ENCODE measurements at regions not wholly inside any gene's neighbourhood (a gene's known extent, or its start where the extent isn't known, plus 50 kb on each side); places are given as distances from the start of the nearest gene placed in this dataset.

DNA sequence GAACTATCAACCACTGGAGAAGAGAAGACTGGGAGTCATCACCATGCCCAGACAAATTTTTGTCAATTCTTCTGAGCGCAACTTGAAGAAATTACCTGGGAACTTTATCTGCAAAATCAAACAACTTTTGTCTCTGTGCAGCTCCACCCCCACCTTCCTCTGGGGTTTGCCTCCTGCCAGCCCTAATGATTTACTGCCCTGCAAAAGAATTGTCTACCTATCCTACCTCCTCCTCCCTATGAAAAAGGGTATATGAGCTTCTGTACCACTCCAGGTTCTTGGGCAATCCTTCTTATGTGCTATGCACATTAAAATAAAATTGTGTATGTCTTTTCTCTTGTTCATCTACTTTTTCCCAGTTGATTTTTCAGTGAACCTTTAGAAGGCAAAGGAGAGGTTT is 191.9 kb downstream of the URB2 start (continued):
- TF ChIP-seq, protein P1, sequence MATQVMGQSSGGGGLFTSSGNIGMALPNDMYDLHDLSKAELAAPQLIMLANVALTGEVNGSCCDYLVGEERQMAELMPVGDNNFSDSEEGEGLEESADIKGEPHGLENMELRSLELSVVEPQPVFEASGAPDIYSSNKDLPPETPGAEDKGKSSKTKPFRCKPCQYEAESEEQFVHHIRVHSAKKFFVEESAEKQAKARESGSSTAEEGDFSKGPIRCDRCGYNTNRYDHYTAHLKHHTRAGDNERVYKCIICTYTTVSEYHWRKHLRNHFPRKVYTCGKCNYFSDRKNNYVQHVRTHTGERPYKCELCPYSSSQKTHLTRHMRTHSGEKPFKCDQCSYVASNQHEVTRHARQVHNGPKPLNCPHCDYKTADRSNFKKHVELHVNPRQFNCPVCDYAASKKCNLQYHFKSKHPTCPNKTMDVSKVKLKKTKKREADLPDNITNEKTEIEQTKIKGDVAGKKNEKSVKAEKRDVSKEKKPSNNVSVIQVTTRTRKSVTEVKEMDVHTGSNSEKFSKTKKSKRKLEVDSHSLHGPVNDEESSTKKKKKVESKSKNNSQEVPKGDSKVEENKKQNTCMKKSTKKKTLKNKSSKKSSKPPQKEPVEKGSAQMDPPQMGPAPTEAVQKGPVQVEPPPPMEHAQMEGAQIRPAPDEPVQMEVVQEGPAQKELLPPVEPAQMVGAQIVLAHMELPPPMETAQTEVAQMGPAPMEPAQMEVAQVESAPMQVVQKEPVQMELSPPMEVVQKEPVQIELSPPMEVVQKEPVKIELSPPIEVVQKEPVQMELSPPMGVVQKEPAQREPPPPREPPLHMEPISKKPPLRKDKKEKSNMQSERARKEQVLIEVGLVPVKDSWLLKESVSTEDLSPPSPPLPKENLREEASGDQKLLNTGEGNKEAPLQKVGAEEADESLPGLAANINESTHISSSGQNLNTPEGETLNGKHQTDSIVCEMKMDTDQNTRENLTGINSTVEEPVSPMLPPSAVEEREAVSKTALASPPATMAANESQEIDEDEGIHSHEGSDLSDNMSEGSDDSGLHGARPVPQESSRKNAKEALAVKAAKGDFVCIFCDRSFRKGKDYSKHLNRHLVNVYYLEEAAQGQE (IDR thresholded peaks at IDR 0.05): no peak
- TF ChIP-seq HNF4G (IDR thresholded peaks at IDR 0.05) (no peak), RXRA (IDR thresholded peaks at IDR 0.05) (no peak), FOXA1 (IDR thresholded peaks at IDR 0.05) (no peak), FOXA2 (IDR thresholded peaks at IDR 0.05) (no peak)

DNA sequence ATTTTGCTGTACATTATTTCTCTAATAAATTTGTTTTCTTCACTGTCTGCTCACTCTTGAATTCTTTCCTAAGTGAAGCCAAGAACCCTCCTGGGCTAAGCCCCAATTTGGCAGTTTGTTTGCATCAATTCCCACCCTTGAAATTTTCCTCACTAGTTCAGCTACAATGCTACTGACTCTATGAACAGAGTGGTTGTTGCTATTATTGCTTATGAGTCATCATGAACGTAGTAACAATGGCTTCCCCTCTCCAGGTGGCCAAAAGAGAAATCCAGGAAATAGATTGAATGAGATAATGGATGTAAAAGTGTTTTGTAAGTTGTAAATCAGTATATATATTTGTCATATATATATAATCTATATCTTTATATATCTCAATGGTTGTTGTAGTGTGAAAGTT is 193.0 kb downstream of the URB2 start:
- 66% methylated on average over 1 of the region's 1 CpG for WGBS
- Histone ChIP-seq H3K9me3 (ENCODE audit: control insufficient read depth in 4 of 4, low read length in 3 of 4) (peaks cover 0 to 3% (median 0%) of the 10 kb centered on the region in 4 donors), H3K4me1 (ENCODE audit: control insufficient read depth in 4 of 4, insufficient read depth in 4 of 4, low read length in 3 of 4) (no peaks in the 10 kb centered on the region), H3K27me3 (ENCODE audit: control insufficient read depth in 4 of 4, insufficient read depth in 4 of 4, low read length in 3 of 4) (no peaks in the 10 kb centered on the region), H3K27ac (ENCODE audit: low read depth in 1 of 2, low read length in 2 of 2) (no peak overlapping the region), H3K9ac (ENCODE audit: low read depth in 1 of 2, low read length in 2 of 2) (no peak overlapping the region), H3K36me3 (ENCODE audit: control insufficient read depth in 4 of 4, insufficient read depth in 3 of 4, low read depth in 1 of 4, low read length in 3 of 4) (no peaks in the 10 kb centered on the region), H3K4me3 (ENCODE audit: low read depth in 1 of 3, low read length in 3 of 3) (no peak overlapping the region)
- TF ChIP-seq, protein P2, sequence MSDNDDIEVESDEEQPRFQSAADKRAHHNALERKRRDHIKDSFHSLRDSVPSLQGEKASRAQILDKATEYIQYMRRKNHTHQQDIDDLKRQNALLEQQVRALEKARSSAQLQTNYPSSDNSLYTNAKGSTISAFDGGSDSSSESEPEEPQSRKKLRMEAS (IDR thresholded peaks at IDR 0.05): no peak
- TF ChIP-seq, protein P1 (IDR thresholded peaks at IDR 0.05): no peak
- no peak for TF ChIP-seq NR2F2 (IDR thresholded peaks at IDR 0.05)
- no peak for TF ChIP-seq YY1 (IDR thresholded peaks at IDR 0.05)
- no peak for TF ChIP-seq TAF1 (conservative IDR thresholded peaks at IDR 0.05)
- TF ChIP-seq GABPA (IDR thresholded peaks at IDR 0.05 in 1 of 2, conservative IDR thresholded peaks at IDR 0.05 in 1 of 2): no peak
- TF ChIP-seq, protein P3, sequence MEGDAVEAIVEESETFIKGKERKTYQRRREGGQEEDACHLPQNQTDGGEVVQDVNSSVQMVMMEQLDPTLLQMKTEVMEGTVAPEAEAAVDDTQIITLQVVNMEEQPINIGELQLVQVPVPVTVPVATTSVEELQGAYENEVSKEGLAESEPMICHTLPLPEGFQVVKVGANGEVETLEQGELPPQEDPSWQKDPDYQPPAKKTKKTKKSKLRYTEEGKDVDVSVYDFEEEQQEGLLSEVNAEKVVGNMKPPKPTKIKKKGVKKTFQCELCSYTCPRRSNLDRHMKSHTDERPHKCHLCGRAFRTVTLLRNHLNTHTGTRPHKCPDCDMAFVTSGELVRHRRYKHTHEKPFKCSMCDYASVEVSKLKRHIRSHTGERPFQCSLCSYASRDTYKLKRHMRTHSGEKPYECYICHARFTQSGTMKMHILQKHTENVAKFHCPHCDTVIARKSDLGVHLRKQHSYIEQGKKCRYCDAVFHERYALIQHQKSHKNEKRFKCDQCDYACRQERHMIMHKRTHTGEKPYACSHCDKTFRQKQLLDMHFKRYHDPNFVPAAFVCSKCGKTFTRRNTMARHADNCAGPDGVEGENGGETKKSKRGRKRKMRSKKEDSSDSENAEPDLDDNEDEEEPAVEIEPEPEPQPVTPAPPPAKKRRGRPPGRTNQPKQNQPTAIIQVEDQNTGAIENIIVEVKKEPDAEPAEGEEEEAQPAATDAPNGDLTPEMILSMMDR (IDR thresholded peaks at IDR 0.05; ENCODE audit: low read depth, low read length, missing input control): no peak
- no peak for TF ChIP-seq RXRA (IDR thresholded peaks at IDR 0.05)
- no peak for TF ChIP-seq RAD21 (IDR thresholded peaks at IDR 0.05)
- no peak for TF ChIP-seq SP1 (IDR thresholded peaks at IDR 0.05)
- TF ChIP-seq, protein P4, sequence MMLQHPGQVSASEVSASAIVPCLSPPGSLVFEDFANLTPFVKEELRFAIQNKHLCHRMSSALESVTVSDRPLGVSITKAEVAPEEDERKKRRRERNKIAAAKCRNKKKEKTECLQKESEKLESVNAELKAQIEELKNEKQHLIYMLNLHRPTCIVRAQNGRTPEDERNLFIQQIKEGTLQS (IDR thresholded peaks at IDR 0.05): no peak
- TF ChIP-seq FOXA2 (IDR thresholded peaks at IDR 0.05): no peak
- TF ChIP-seq JUND (IDR thresholded peaks at IDR 0.05): no peak
- no peak for TF ChIP-seq FOXA1 (IDR thresholded peaks at IDR 0.05)
- no peak for DNase-seq (ENCODE audit: low spot score)

Measured in liver (tissue), 8 donors.